Mesodermal cell (in vitro differentiated cells): ENCODE measurements at regions not wholly inside any gene's neighbourhood (a gene's known extent, or its start where the extent isn't known, plus 50 kb on each side); places are given as distances from the start of the nearest gene placed in this dataset.

Experiments used
- H3K27ac ChIP-seq: 2 replicates; pipeline ENCODE4 v1.7.0; 2013; ENCODE audit warnings: mild to moderate bottlenecking, low read depth, low read length, moderate library complexity; ENCODE audit not compliant: severe bottlenecking
- H3K36me3 ChIP-seq: 2 replicates; pipeline ENCODE4 v1.7.1; 2013; ENCODE audit warnings: mild to moderate bottlenecking, low read length, moderate library complexity; ENCODE audit not compliant: control insufficient read depth, insufficient read depth
- H3K4me1 ChIP-seq: one replicate; pipeline ENCODE4 v1.7.1; 2013; ENCODE audit warnings: mild to moderate bottlenecking, low read length; ENCODE audit not compliant: insufficient read depth, control insufficient read depth, poor library complexity, severe bottlenecking
- H3K4me3 ChIP-seq: 2 replicates; pipeline ENCODE4 v1.7.0; 2013; ENCODE audit warnings: low read length, control low read depth, mild to moderate bottlenecking; ENCODE audit not compliant: insufficient read depth, poor library complexity, severe bottlenecking; ENCODE audit errors: extremely low read depth
- H3K9me3 ChIP-seq: 2 replicates; pipeline ENCODE4 v1.7.1; 2013; ENCODE audit warnings: mild to moderate bottlenecking, low read length, moderate library complexity; ENCODE audit not compliant: control insufficient read depth
- WGBS, 2 experiments: methylation state at CpG; one replicate each; pipeline ENCODE4 v1.1.5; 2013; ENCODE audit warnings: missing lambda C conversion rate in 2 of 2; ENCODE audit not compliant: insufficient coverage in 2 of 2; 5-methylcytosine and 5-hydroxymethylcytosine counted together

DNA sequence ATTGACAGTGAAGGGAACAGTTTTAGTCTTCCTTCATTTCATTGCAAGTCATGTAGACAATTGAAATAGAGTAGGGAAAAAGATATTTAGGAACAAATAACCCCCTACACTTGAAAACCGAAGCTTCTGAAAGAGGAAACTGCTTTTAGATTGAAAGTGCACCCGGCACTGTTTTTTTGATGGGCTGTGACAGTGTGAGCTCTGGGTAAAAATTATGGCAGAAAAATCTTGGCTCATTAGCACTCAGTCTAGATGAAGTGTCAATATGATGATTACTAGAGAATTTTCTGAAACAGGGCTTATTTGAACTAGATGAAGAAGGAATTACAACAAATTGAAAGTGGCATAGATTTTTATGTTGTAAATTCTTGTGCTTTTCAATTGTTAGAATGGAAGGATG is 1132.4 kb downstream of the RAPGEF2 start:
- Histone ChIP-seq H3K36me3 (no peaks in the 10 kb centered on the region), H3K27ac (no peak overlapping the region), H3K9me3 (no peaks in the 10 kb centered on the region), H3K4me3 (no peak overlapping the region), H3K4me1 (no peaks in the 10 kb centered on the region)
- 83% methylated on average over 1 of the region's 2 CpGs; no CpG with 5 or more reads in 1 of the 2 experiments for WGBS, 2 experiments

GRCh38 chr4:160235771-160236170 is 1132.9 kb downstream of the RAPGEF2 start:
- Histone ChIP-seq H3K27ac (no peak overlapping the region), H3K36me3 (no peaks in the 10 kb centered on the region), H3K4me1 (no peaks in the 10 kb centered on the region), H3K9me3 (no peaks in the 10 kb centered on the region), H3K4me3 (no peak overlapping the region)

DNA sequence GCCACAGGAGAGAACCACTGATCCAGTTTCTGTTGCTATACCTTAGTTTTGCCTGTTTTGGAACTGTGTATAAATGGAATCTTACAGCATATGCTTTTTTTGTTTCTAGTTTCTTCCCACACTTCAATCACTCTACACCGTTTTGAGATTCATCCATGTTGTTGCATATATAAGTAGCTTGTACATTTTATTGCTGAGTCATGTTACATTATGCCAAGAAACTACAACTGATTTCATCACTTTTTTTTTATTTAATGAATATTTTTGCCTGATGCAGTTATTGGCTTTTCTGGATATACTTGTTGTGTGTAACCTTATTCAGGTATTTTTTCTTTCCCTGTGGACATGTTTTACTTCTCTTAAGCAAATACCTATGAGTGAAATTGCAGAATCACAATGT is 1135.9 kb downstream of the RAPGEF2 start:
- Histone ChIP-seq H3K4me3 (no peak overlapping the region), H3K27ac (no peak overlapping the region), H3K36me3 (no peaks in the 10 kb centered on the region), H3K9me3 (no peaks in the 10 kb centered on the region), H3K4me1 (no peaks in the 10 kb centered on the region)
- no CpG with 5 or more reads among the region's 1 CpG for WGBS, 2 experiments

DNA sequence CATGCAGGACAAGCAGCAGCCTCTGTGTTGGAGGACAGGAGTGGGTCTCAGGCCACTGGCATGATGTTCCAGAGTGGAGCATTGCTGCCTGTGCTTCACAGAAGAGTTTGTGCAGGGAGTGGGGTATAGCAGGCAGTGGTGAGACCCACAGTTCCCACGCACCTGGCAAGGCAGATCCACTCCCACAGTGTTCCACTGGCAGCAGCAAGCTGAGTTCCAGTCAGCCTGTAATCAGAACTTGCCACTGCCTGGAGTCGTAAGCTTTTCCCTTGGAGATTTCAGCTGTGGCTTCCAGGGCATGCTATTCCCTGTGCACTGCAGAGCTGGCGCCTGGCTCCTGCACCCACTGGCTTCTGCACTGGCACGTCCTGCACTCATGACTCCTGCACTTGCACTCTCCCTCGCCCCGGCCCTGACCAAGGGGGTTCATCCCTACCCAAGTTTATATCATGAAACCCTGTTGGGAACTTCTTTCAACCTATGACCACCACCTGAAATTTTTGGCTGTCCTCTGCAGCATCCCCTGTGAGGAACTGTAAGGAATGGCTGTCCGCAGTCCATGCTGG is 1144.3 kb downstream of the RAPGEF2 start:
- H3K36me3 ChIP-seq = no peaks in the 10 kb centered on the region
- H3K9me3 ChIP-seq = no peaks in the 10 kb centered on the region
- no peaks in the 10 kb centered on the region for H3K4me1 ChIP-seq
- WGBS, 2 experiments = 81 to 93% methylated on average over 5 to 7 of the region's 7 CpGs
- H3K27ac ChIP-seq = no peak overlapping the region
- H3K4me3 ChIP-seq = no peak overlapping the region

GRCh38 chr4:160251522-160252170 is 1148.8 kb downstream of the RAPGEF2 start:
- no peaks in the 10 kb centered on the region for H3K4me1 ChIP-seq
- H3K36me3 ChIP-seq = no peaks in the 10 kb centered on the region
- no peaks in the 10 kb centered on the region for H3K9me3 ChIP-seq
- no peak overlapping the region for H3K4me3 ChIP-seq
- WGBS, 2 experiments = 100% methylated on average over 1 of the region's 3 CpGs; no CpG with 5 or more reads in 1 of the 2 experiments
- H3K27ac ChIP-seq = no peak overlapping the region

DNA sequence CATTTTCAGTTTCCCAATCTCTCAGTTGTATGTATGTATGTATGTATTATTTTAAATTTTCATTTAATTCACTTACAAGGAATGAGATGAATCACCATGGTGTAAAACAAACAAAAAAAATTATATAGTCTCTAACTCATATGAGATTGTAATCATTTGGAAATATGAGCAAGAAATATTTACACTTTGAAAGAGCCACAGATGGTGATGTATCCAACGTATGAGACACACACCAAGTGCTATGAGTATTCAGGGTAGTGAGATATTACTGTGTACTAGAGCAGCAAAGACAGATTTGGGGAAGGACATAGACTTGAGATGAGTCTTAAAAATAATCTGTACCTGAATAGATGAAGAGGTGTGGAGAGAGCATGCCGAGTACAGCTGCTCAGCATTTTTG is 1154.4 kb downstream of the RAPGEF2 start:
- Histone ChIP-seq H3K4me1 (no peaks in the 10 kb centered on the region), H3K27ac (no peak overlapping the region), H3K4me3 (no peak overlapping the region), H3K36me3 (no peaks in the 10 kb centered on the region), H3K9me3 (no peaks in the 10 kb centered on the region)
- WGBS, 2 experiments = 80 to 92% methylated on average over 1 to 2 of the region's 2 CpGs

GRCh38 chr4:160265014-160265413 is 1162.1 kb downstream of the RAPGEF2 start:
- Histone ChIP-seq H3K27ac (no peak overlapping the region), H3K4me1 (no peaks in the 10 kb centered on the region), H3K9me3 (no peaks in the 10 kb centered on the region), H3K36me3 (no peaks in the 10 kb centered on the region), H3K4me3 (no peak overlapping the region)
- WGBS, 2 experiments = no CpG with 5 or more reads among the region's 1 CpG

DNA sequence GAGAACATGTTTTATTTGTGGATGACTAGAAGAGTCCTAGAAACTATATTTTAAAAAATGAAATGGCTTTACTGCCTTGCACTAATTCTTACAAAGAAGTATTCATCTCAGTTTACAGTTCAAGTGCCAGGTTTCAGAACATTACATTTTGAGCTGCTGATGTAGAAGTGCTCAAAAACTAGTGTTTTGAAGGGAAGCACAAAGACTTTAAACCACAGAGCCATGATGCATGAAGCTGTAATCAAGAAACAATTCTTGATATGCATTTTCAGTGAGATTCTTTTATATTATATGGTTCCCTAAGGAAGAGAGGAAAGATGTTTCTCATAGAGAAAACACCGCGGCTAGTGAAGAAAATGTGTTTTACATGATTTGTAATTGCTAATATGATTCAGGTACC is 1163.0 kb downstream of the RAPGEF2 start:
- Histone ChIP-seq H3K27ac (no peak overlapping the region), H3K36me3 (no peaks in the 10 kb centered on the region), H3K4me1 (no peaks in the 10 kb centered on the region), H3K4me3 (no peak overlapping the region), H3K9me3 (no peaks in the 10 kb centered on the region)
- 100% methylated on average over 2 of the region's 2 CpGs; no CpG with 5 or more reads in 1 of the 2 experiments for WGBS, 2 experiments

DNA sequence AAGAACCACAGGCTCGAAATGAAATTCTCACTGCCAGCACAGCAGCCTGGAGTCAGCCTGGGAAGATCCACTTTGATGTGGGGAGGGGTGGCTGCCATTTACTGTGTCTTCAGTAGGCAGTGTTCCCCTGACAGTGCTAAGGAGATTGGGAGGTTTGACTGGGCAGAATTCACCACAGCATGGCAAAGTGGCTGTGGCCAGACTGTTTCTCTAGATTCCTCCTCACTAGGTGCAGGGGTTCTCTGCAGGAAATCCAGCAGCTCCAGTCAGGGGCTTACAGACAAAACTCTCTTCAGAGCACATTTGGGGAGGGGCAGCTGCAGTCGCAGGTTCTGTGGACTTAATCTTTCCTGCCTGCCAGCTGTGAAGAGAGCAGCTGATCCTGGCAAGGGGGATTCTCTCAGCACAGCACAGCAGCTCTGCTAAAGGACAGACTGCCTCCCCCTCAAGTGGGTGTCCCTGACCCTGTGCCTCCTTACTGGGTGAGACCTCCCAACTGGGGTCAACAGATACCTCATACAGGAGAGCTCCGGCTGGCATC is 1174.0 kb downstream of the RAPGEF2 start:
- no peaks in the 10 kb centered on the region for H3K36me3 ChIP-seq
- WGBS, 2 experiments = 36 to 79% methylated on average over 2 of the region's 3 CpGs
- H3K4me1 ChIP-seq = no peaks in the 10 kb centered on the region
- H3K9me3 ChIP-seq = peaks cover 6% of the 10 kb centered on the region
- H3K27ac ChIP-seq = no peak overlapping the region
- no peak overlapping the region for H3K4me3 ChIP-seq

DNA sequence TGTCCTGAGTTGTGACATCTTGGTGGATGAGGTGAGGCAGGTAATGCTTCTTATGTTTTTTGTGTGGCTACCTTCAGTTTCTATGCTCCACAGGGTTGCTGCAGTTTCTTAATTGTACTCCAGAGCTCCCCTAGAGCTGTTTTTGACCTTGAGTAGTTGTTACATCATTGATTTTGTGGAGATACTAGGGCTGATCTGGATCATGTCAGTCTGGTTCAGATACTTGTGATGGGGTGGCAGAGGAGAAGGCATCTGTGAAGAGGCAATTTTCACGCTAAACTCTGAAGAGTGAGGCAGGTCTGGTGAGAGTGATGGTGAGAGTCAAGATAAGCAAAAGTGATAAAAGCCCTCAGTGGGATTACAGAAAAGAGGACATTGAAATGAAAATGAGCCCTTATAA is 1180.2 kb downstream of the RAPGEF2 start:
- Histone ChIP-seq H3K4me1 (no peaks in the 10 kb centered on the region), H3K36me3 (no peaks in the 10 kb centered on the region), H3K4me3 (no peak overlapping the region), H3K9me3 (no peaks in the 10 kb centered on the region), H3K27ac (no peak overlapping the region)
- WGBS, 2 experiments = 67 to 94% methylated on average over 1 of the region's 1 CpG

GRCh38 chr4:160284516-160284915 is 1181.6 kb downstream of the RAPGEF2 start:
- Histone ChIP-seq H3K4me1 (no peaks in the 10 kb centered on the region), H3K4me3 (no peak overlapping the region), H3K27ac (no peak overlapping the region), H3K9me3 (no peaks in the 10 kb centered on the region), H3K36me3 (no peaks in the 10 kb centered on the region)
- WGBS, 2 experiments = no CpG with 5 or more reads among the region's 1 CpG
